Activated naive CD8-positive, alpha-beta T cell treated with anti-CD3 and anti-CD28 coated beads for 36 hours (primary cell): ENCODE measurements at regions not wholly inside any gene's neighbourhood (a gene's known extent, or its start where the extent isn't known, plus 50 kb on each side); places are given as distances from the start of the nearest gene placed in this dataset.

Experiments used
- DNase-seq: peaks from one replicate; pipeline ENCODE4 v3.0.0; 2021
- H3K27ac Mint-ChIP-seq: one replicate; pipeline ENCODE4 v1.8.0; 2022; ENCODE audit warnings: mild to moderate bottlenecking, moderate library complexity, mixed read lengths
- H3K27me3 Mint-ChIP-seq: one replicate; pipeline ENCODE4 v1.8.0; 2022; ENCODE audit warnings: mild to moderate bottlenecking, mixed read lengths
- H3K36me3 Mint-ChIP-seq: one replicate; pipeline ENCODE4 v1.8.0; 2021; ENCODE audit warnings: mild to moderate bottlenecking, mixed read lengths
- H3K4me1 Mint-ChIP-seq: one replicate; pipeline ENCODE4 v1.8.0; 2021; ENCODE audit warnings: mixed read lengths
- H3K4me3 Mint-ChIP-seq: one replicate; pipeline ENCODE4 v1.8.0; 2022; ENCODE audit warnings: mild to moderate bottlenecking, moderate library complexity, mixed read lengths
- H3K9me3 Mint-ChIP-seq: one replicate; pipeline ENCODE4 v1.8.0; 2022; ENCODE audit warnings: mixed read lengths

GRCh38 chr2:59015027-59015426, 773.9 kb upstream of the FANCL start:
- Mint-ChIP-seq H3K4me3 (no peak overlapping the region), H3K27ac (no peak overlapping the region), H3K4me1 (no peaks in the 10 kb centered on the region), H3K27me3 (peaks cover 6% of the 10 kb centered on the region), H3K36me3 (no peaks in the 10 kb centered on the region), H3K9me3 (no peaks in the 10 kb centered on the region)
- no peak for DNase-seq

GRCh38 chr2:59012971-59013370, 771.8 kb upstream of the FANCL start:
- DNase-seq, result no peak
- H3K4me1 Mint-ChIP-seq, result no peaks in the 10 kb centered on the region
- peaks cover 6% of the 10 kb centered on the region for H3K27me3 Mint-ChIP-seq
- no peak overlapping the region for H3K4me3 Mint-ChIP-seq
- H3K9me3 Mint-ChIP-seq, result no peaks in the 10 kb centered on the region
- H3K27ac Mint-ChIP-seq, result no peak overlapping the region
- no peaks in the 10 kb centered on the region for H3K36me3 Mint-ChIP-seq

GRCh38 chr2:59012234-59012633, 771.1 kb upstream of the FANCL start:
- H3K4me1 Mint-ChIP-seq, result no peaks in the 10 kb centered on the region
- no peak for DNase-seq
- no peak overlapping the region for H3K4me3 Mint-ChIP-seq
- no peak overlapping the region for H3K27ac Mint-ChIP-seq
- H3K36me3 Mint-ChIP-seq, result no peaks in the 10 kb centered on the region
- no peaks in the 10 kb centered on the region for H3K9me3 Mint-ChIP-seq
- peaks cover 6% of the 10 kb centered on the region for H3K27me3 Mint-ChIP-seq

- DNase-seq, result no peak
- Mint-ChIP-seq H3K36me3 (no peaks in the 10 kb centered on the region), H3K9me3 (no peaks in the 10 kb centered on the region), H3K4me1 (no peaks in the 10 kb centered on the region), H3K4me3 (no peak overlapping the region), H3K27me3 (peaks cover 6% of the 10 kb centered on the region), H3K27ac (no peak overlapping the region)
Observed at GRCh38 chr2:59008950-59009349, 767.8 kb upstream of the FANCL start.

GRCh38 chr2:59005836-59006615, 764.9 kb upstream of the FANCL start:
- Mint-ChIP-seq H3K27ac (no peak overlapping the region), H3K36me3 (no peaks in the 10 kb centered on the region), H3K9me3 (no peaks in the 10 kb centered on the region), H3K27me3 (no peaks in the 10 kb centered on the region), H3K4me3 (no peak overlapping the region), H3K4me1 (no peaks in the 10 kb centered on the region)
- no peak for DNase-seq

- Mint-ChIP-seq H3K27ac (no peak overlapping the region), H3K27me3 (no peaks in the 10 kb centered on the region), H3K36me3 (no peaks in the 10 kb centered on the region), H3K9me3 (no peaks in the 10 kb centered on the region), H3K4me1 (no peaks in the 10 kb centered on the region), H3K4me3 (no peak overlapping the region)
- DNase-seq, result no peak
Observed at GRCh38 chr2:59004621-59005020, 763.5 kb upstream of the FANCL start.

GRCh38 chr2:59000796-59001195, 759.7 kb upstream of the FANCL start:
- Mint-ChIP-seq H3K9me3 (no peaks in the 10 kb centered on the region), H3K27me3 (no peaks in the 10 kb centered on the region), H3K4me1 (no peaks in the 10 kb centered on the region), H3K4me3 (no peak overlapping the region), H3K27ac (no peak overlapping the region), H3K36me3 (no peaks in the 10 kb centered on the region)
- DNase-seq, result no peak

GRCh38 chr2:58992062-58992706, 751.1 kb upstream of the FANCL start:
- Mint-ChIP-seq H3K36me3 (no peaks in the 10 kb centered on the region), H3K9me3 (no peaks in the 10 kb centered on the region), H3K4me3 (no peak overlapping the region), H3K27ac (no peak overlapping the region), H3K27me3 (peaks cover 3% of the 10 kb centered on the region), H3K4me1 (no peaks in the 10 kb centered on the region)
- DNase-seq, result no peak

GRCh38 chr2:58991357-58991756, 750.2 kb upstream of the FANCL start:
- Mint-ChIP-seq H3K36me3 (no peaks in the 10 kb centered on the region), H3K9me3 (no peaks in the 10 kb centered on the region), H3K27me3 (peaks cover 3% of the 10 kb centered on the region), H3K27ac (no peak overlapping the region), H3K4me1 (no peaks in the 10 kb centered on the region), H3K4me3 (no peak overlapping the region)
- no peak for DNase-seq

GRCh38 chr2:58985541-58985940, 744.4 kb upstream of the FANCL start:
- no peak overlapping the region for H3K4me3 Mint-ChIP-seq
- no peaks in the 10 kb centered on the region for H3K4me1 Mint-ChIP-seq
- H3K27ac Mint-ChIP-seq, result no peak overlapping the region
- H3K36me3 Mint-ChIP-seq, result no peaks in the 10 kb centered on the region
- DNase-seq, result no peak
- H3K27me3 Mint-ChIP-seq, result peaks cover 18% of the 10 kb centered on the region
- H3K9me3 Mint-ChIP-seq, result no peaks in the 10 kb centered on the region

- Mint-ChIP-seq H3K9me3 (no peaks in the 10 kb centered on the region), H3K27me3 (peaks cover 18% of the 10 kb centered on the region), H3K36me3 (no peaks in the 10 kb centered on the region), H3K27ac (no peak overlapping the region), H3K4me3 (no peak overlapping the region), H3K4me1 (no peaks in the 10 kb centered on the region)
- DNase-seq, result no peak
Observed at GRCh38 chr2:58984731-58985130, 743.6 kb upstream of the FANCL start.

- H3K4me1 Mint-ChIP-seq, result no peaks in the 10 kb centered on the region
- H3K27ac Mint-ChIP-seq, result no peak overlapping the region
- peaks cover 16% of the 10 kb centered on the region for H3K27me3 Mint-ChIP-seq
- no peak for DNase-seq
- H3K36me3 Mint-ChIP-seq, result no peaks in the 10 kb centered on the region
- H3K4me3 Mint-ChIP-seq, result no peak overlapping the region
- H3K9me3 Mint-ChIP-seq, result no peaks in the 10 kb centered on the region
Observed at GRCh38 chr2:58983111-58983510, 742.0 kb upstream of the FANCL start.

- H3K27me3 Mint-ChIP-seq, result peaks cover 14% of the 10 kb centered on the region
- DNase-seq, result no peak
- H3K36me3 Mint-ChIP-seq, result no peaks in the 10 kb centered on the region
- H3K4me1 Mint-ChIP-seq, result no peaks in the 10 kb centered on the region
- no peaks in the 10 kb centered on the region for H3K9me3 Mint-ChIP-seq
- H3K4me3 Mint-ChIP-seq, result no peak overlapping the region
- no peak overlapping the region for H3K27ac Mint-ChIP-seq
Observed at GRCh38 chr2:58981237-58981636, 740.1 kb upstream of the FANCL start.

- Mint-ChIP-seq H3K9me3 (no peaks in the 10 kb centered on the region), H3K27ac (no peak overlapping the region), H3K36me3 (no peaks in the 10 kb centered on the region), H3K4me3 (no peak overlapping the region), H3K27me3 (peaks cover 9% of the 10 kb centered on the region), H3K4me1 (no peaks in the 10 kb centered on the region)
- no peak for DNase-seq
Observed at GRCh38 chr2:58976375-58977071, 735.4 kb upstream of the FANCL start.

GRCh38 chr2:58974881-58975280, 733.8 kb upstream of the FANCL start:
- no peaks in the 10 kb centered on the region for H3K9me3 Mint-ChIP-seq
- H3K4me3 Mint-ChIP-seq, result no peak overlapping the region
- H3K36me3 Mint-ChIP-seq, result no peaks in the 10 kb centered on the region
- DNase-seq, result no peak
- H3K4me1 Mint-ChIP-seq, result no peaks in the 10 kb centered on the region
- peaks cover 5% of the 10 kb centered on the region for H3K27me3 Mint-ChIP-seq
- no peak overlapping the region for H3K27ac Mint-ChIP-seq
